ENCODE measurements at regions not wholly inside any gene's neighbourhood (a gene's known extent, or its start where the extent isn't known, plus 50 kb on each side); places are given as distances from the start of the nearest gene placed in this dataset.
"Not testable (repeated sequence)": the region's sequence is repeated elsewhere in the genome, so short reads cannot be mapped to it uniquely, and the experiment has no call there.

DNA sequence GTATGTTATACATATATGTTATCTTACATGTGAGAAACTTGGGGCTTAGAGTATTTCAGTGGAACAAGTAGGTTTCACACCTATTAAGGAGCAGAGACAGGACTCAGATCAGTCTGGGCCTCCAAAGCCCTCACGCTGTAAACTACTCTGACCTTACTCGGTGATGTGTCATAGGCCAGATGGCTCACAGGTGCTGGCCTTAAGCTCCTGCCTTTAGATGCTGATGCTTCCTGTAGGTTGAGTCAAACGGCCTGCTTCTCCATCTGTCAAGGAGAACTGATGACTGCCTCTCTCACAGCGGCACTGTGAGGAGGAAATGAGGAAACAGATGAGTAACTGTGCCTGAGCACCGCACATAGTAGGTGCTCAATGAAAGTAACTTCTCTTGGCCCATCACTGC is 312.6 kb upstream of the COBL start:
- no peak for DNase-seq (ENCODE audit: low read depth)

DNA sequence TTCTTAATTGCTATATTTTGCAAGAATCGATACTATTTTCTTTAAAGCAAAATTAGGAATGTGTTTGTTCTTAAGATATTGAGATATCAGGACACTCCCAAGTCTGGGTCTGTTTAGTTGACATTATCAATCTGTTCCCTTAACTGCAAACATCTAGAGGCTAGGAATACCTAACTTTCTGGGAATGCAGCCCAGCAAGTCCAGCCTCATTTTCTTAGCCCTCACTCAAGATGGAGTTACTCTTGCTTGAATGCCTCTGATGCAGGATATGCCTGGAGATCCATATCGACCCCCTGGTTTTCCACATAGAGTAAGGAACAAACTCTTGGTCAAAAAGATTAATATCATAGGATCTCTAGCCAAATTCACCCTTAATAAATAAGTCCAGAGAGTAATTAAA is 305.3 kb upstream of the COBL start:
- no peak for DNase-seq (ENCODE audit: low read depth)

- DNase-seq (ENCODE audit: low read depth) = no peak
Observed at GRCh38 chr7:51620706-51621105, 304.1 kb upstream of the COBL start.

- no peak for DNase-seq (ENCODE audit: low read depth)
Observed at GRCh38 chr7:51619880-51620279, 303.3 kb upstream of the COBL start.

- no peak for DNase-seq (ENCODE audit: low read depth)
Observed at GRCh38 chr7:51617686-51618085, 301.1 kb upstream of the COBL start.

DNA sequence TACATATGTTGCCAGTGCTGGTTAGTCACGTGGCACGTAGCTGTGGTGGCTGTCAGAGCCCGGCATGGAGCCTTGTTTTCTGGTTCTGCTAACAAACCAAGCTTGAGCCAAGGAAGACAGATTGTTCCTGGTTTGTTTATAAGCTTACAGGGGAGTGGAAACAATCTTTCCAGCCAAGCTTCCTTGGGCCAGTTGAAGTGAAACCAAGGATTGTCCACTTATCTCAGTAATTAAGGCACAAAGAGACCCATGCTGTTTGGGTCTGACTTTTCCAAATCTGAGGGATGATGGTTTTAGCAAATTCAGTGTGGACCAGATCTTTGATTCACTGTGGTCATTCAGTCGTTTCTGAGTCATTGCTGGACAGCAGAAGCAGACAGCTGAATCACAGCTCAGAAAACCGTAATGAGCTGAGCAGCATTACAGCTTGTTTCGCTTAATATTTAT is 297.3 kb upstream of the COBL start:
- no peak for DNase-seq (ENCODE audit: low read depth)

DNA sequence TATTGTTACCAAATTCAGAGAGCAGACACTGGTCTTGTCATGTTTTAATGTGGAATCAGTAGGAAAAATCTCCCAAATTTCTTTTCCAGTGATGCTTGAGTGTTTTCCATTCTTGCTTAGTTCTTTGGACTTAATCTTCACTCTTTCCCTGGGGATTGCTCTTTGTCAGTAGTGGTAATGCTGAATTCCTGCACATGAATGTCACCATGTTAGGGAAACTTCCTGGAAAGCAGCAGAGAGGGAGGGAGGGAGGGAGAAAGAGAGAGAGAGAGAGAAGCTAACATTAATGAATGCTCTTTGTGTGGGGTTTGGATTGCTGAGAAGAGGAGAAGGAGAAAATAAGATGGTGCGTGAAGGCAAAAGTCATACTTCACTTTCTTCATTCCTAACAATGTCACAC is 295.3 kb upstream of the COBL start:
- DNase-seq (ENCODE audit: low read depth) = no peak

GRCh38 chr7:51607447-51607846 is 290.8 kb upstream of the COBL start:
- no peak for DNase-seq (ENCODE audit: low read depth)

GRCh38 chr7:51606601-51607154 is 290.1 kb upstream of the COBL start:
- DNase-seq (ENCODE audit: low read depth) = no peak

GRCh38 chr7:51602376-51602775 is 285.8 kb upstream of the COBL start:
- no peak for DNase-seq (ENCODE audit: low read depth)

DNA sequence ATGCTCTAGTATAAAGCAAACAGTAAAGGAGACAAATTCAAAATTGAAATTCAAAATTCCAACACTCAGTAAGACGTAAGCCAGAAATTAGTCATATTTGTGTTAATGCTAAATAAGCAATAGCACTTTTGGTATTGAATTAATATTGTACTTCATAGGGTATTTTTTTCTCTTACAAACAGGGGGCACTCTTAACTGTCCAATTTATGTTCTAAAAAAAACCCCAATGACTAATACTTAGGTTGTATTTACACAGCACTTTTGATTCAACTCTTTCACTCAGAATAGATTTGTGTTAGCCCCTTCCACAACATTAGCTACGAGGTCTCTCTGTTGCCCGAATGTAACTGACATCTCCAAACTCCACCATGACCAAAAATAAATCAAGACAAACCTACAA is 284.9 kb upstream of the COBL start:
- DNase-seq (ENCODE audit: low read depth) = no peak

GRCh38 chr7:51599935-51600334 is 283.3 kb upstream of the COBL start:
- not testable (repeated sequence) for DNase-seq (ENCODE audit: low read depth)

DNA sequence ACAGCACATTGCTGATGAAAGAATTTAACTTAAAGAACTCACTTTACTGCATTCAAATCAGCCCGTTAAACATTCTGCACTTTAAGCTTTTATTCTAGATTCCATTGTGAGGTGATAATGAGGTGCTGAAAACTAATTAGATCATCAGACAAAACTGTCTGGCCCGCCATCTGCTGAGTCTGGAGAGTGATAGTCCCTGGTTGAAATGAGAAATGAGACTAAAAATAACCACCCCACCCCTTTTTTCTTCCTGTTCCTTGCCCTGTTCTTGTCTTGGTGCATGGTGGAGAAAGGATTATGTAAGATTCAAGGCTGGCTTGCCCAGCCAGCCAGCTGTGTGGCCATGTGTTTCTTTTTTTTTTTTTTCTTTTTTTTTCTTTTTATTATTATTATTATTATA is 277.0 kb upstream of the COBL start:
- no peak for DNase-seq (ENCODE audit: low read depth)

- DNase-seq (ENCODE audit: low read depth) = no peak
Observed at GRCh38 chr7:51592842-51593599, 276.4 kb upstream of the COBL start.

- DNase-seq (ENCODE audit: low read depth) = no peak
Observed at GRCh38 chr7:51591223-51591622, 274.6 kb upstream of the COBL start.

DNA sequence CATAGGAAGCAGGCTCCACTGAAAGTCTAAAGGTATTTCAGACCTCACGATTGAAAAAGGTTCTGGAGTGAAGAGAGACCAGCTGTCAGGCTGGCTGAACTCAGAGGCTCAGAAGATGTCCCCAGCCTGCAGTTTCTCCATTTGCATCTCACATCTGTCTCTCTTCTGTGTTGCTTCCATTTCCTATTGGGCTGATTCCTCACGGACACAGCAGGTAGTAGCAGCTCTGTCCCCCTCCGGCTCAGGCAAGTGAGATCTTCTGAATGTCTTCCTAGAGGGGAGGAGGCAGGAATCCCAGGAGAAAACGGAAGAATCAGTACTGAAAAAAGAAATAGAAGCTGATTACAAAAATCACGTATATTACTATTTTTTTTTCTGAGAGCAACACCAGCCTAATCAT is 274.1 kb upstream of the COBL start:
- DNase-seq (ENCODE audit: low read depth) = no peak

GRCh38 chr7:51589111-51589510 is 272.5 kb upstream of the COBL start:
- DNase-seq (ENCODE audit: low read depth) = no peak

GRCh38 chr7:51587604-51588003 is 271.0 kb upstream of the COBL start:
- no peak for DNase-seq (ENCODE audit: low read depth)

DNA sequence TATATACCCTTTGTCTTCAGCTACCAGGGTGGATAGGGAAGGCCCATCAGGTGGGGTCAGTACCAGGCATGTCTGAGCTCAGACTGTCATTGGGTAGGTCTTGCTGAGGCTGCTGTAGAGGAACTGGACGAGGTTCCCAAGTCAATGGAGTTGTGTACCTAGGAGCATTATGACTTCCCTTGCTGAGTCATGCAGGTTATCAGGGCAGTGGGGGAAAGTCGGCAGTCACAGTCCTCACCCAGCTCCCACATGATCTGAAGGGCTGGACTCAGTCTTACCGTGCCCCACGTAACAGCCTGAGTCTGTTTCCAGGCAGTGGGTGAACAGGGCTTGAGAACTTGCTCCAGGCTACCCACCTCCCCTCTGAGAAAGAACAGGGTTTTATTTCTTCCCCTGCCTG is 260.8 kb upstream of the COBL start:
- no peak for DNase-seq (ENCODE audit: low read depth)

DNA sequence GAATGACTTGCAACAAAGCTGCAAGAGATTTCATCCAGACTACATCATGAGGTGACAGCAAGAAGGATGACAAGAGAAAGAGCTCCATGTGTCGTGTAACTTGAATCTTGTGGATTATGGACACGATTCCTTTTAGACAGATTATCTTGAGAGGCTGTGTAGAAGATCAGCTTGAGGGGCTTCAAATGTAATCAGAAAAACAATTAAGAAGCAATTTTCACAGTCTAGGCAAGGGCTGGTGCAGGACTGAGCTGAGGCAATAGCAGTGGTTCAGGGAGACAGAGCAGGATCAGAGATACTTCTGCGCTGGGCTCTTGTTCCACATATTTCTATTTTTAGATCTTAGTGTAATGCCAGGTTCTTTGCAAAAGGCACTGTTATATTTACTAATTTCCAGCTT is 253.0 kb upstream of the COBL start:
- DNase-seq (ENCODE audit: low read depth) = no peak

GRCh38 chr7:51569176-51569575 is 252.6 kb upstream of the COBL start:
- DNase-seq (ENCODE audit: low read depth) = no peak

DNA sequence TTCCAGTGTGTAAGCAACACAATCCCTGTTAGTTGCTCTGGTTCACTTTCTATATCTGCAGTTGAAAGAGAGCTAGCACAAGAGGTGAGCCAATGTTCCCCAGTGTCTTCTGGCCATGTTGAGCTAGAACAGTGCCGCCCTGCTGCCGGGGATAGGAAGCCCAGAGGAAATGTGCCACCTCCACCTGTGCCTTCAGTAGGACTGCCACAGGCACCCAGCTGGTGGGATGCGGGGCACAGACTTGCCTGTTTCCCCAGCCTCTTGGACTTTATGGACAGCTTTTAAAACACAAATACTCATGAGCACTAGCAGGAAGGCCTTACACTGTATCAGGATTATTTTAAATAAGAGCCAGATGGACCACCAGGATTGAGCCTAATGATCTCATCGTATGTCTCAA is 234.5 kb upstream of the COBL start:
- no peak for DNase-seq (ENCODE audit: low read depth)

GRCh38 chr7:51545131-51545530 is 228.5 kb upstream of the COBL start:
- DNase-seq (ENCODE audit: low read depth) = no peak
